Esophagus squamous epithelium (tissue), 4 donors: ENCODE measurements at regions not wholly inside any gene's neighbourhood (a gene's known extent, or its start where the extent isn't known, plus 50 kb on each side); places are given as distances from the start of the nearest gene placed in this dataset.
"Not testable (repeated sequence)": the region's sequence is repeated elsewhere in the genome, so short reads cannot be mapped to it uniquely, and the experiment has no call there.

Experiments
- CTCF ChIP-seq, 6 experiments: fragments of 450-650 bp in 4 of 6; fragments of 200-600 bp in 2 of 6; sonication (generic) in 2 of 6; IDR thresholded peaks; one replicate each; pipeline ENCODE4 v1.5.1; 2016 to 2019; ENCODE audit warnings: antibody characterized with exemption in 6 of 6, mild to moderate bottlenecking in 4 of 6, moderate library complexity in 4 of 6
- POLR2A ChIP-seq, 4 donors: fragments of 450-650 bp; IDR thresholded peaks; one replicate each; pipeline ENCODE4 v1.6.1; 2017; ENCODE audit warnings: antibody characterized with exemption in 4 of 4, mild to moderate bottlenecking in 4 of 4, moderate library complexity in 3 of 4

GRCh38 chr3:10649463-10649862 lies 144.1 kb upstream of the ATP2B2 start:
- not testable (repeated sequence) for TF ChIP-seq POLR2A, CTCF (IDR thresholded peaks at IDR 0.05)
